ENCODE measurements at regions not wholly inside any gene's neighbourhood (a gene's known extent, or its start where the extent isn't known, plus 50 kb on each side); places are given as distances from the start of the nearest gene placed in this dataset.
"Not testable (repeated sequence)": the region's sequence is repeated elsewhere in the genome, so short reads cannot be mapped to it uniquely, and the experiment has no call there.

- H3K4me1 ChIP-seq, result no peaks in the 10 kb centered on the region
- no peaks in the 10 kb centered on the region for H3K27me3 ChIP-seq
- intact Hi-C loops (cut with DNase I), result no loop called here
- no peak overlapping the region for H3K4me3 ChIP-seq
- TF ChIP-seq CTCF (IDR thresholded peaks at IDR 0.05) (no peak), POLR2A (IDR thresholded peaks at IDR 0.05) (no peak)
- 76 to 77% methylated on average over 2 of the region's 2 CpGs for WGBS, 2 donors
- DNase-seq, result no peak
- H3K27ac ChIP-seq, result no peak overlapping the region
- no peaks in the 10 kb centered on the region for H3K9me3 ChIP-seq
- no peaks in the 10 kb centered on the region for H3K36me3 ChIP-seq
Measured at GRCh38 chr1:66455446-66455845, 78.5 kb upstream of the SGIP1 start.

- Histone ChIP-seq H3K27ac (no peak overlapping the region), H3K36me3 (no peaks in the 10 kb centered on the region), H3K4me3 (no peak overlapping the region), H3K9me3 (peaks cover 0 to 3% (median 0%) of the 10 kb centered on the region in 3 donors), H3K4me1 (no peaks in the 10 kb centered on the region), H3K27me3 (no peaks in the 10 kb centered on the region)
- no peak for TF ChIP-seq CTCF (IDR thresholded peaks at IDR 0.05)
- no peak for TF ChIP-seq POLR2A (IDR thresholded peaks at IDR 0.05)
- intact Hi-C loops (cut with DNase I), result no loop called here
- no peak for DNase-seq
- WGBS, 2 donors, result 49 to 74% methylated on average over 3 of the region's 3 CpGs
Measured at GRCh38 chr1:66460776-66461175, 73.2 kb upstream of the SGIP1 start.

GRCh38 chr1:66462313-66462712, 71.6 kb upstream of the SGIP1 start:
- Histone ChIP-seq H3K36me3 (no peaks in the 10 kb centered on the region), H3K4me1 (no peaks in the 10 kb centered on the region), H3K27me3 (no peaks in the 10 kb centered on the region), H3K27ac (no peak overlapping the region), H3K9me3 (peaks cover 0 to 3% (median 0%) of the 10 kb centered on the region in 3 donors), H3K4me3 (no peak overlapping the region)
- no peak for DNase-seq
- intact Hi-C loops (cut with DNase I), result no loop called here
- TF ChIP-seq CTCF (IDR thresholded peaks at IDR 0.05), result no peak
- no peak for TF ChIP-seq POLR2A (IDR thresholded peaks at IDR 0.05)
- 52 to 85% methylated on average over 2 of the region's 2 CpGs for WGBS, 2 donors

- no peak for DNase-seq
- H3K36me3 ChIP-seq, result no peaks in the 10 kb centered on the region
- no peaks in the 10 kb centered on the region for H3K27me3 ChIP-seq
- H3K4me3 ChIP-seq, result no peak overlapping the region
- peaks cover 0 to 3% (median 0%) of the 10 kb centered on the region in 3 donors for H3K9me3 ChIP-seq
- TF ChIP-seq POLR2A (IDR thresholded peaks at IDR 0.05) (no peak), CTCF (IDR thresholded peaks at IDR 0.05) (no peak)
- H3K4me1 ChIP-seq, result no peaks in the 10 kb centered on the region
- intact Hi-C loops (cut with DNase I), result no loop called here
- H3K27ac ChIP-seq, result no peak overlapping the region
Measured at GRCh38 chr1:66464351-66464750, 69.6 kb upstream of the SGIP1 start.

GRCh38 chr1:66464802-66465201, 69.2 kb upstream of the SGIP1 start:
- peaks cover 0 to 3% (median 0%) of the 10 kb centered on the region in 3 donors for H3K9me3 ChIP-seq
- TF ChIP-seq CTCF (IDR thresholded peaks at IDR 0.05) (no peak), POLR2A (IDR thresholded peaks at IDR 0.05) (no peak)
- H3K27me3 ChIP-seq, result no peaks in the 10 kb centered on the region
- 30 to 71% methylated on average over 2 of the region's 2 CpGs for WGBS, 2 donors
- H3K27ac ChIP-seq, result no peak overlapping the region
- no peak overlapping the region for H3K4me3 ChIP-seq
- intact Hi-C loops (cut with DNase I), result no loop called here
- no peak for DNase-seq
- H3K36me3 ChIP-seq, result no peaks in the 10 kb centered on the region
- no peaks in the 10 kb centered on the region for H3K4me1 ChIP-seq

- intact Hi-C loops (cut with DNase I); DNase-seq; H3K27me3 ChIP-seq; H3K27ac ChIP-seq; H3K36me3 ChIP-seq; H3K4me1 ChIP-seq; H3K4me3 ChIP-seq; H3K9me3 ChIP-seq: not testable (repeated sequence)
- WGBS, 2 donors, result 53 to 60% methylated on average over 2 of the region's 2 CpGs
Measured at GRCh38 chr1:66466695-66467094, 67.3 kb upstream of the SGIP1 start.
